Aorta (tissue), 5 donors: ENCODE measurements at regions not wholly inside any gene's neighbourhood (a gene's known extent, or its start where the extent isn't known, plus 50 kb on each side); places are given as distances from the start of the nearest gene placed in this dataset.
"Not testable (repeated sequence)": the region's sequence is repeated elsewhere in the genome, so short reads cannot be mapped to it uniquely, and the experiment has no call there.

Experiments used
- ATAC-seq: fragments of 200-7000 bp; cut with Tn5 transposase; one replicate; pipeline ENCODE4 v1.9.1; 2022; ENCODE audit warnings: moderate library complexity; ENCODE audit not compliant: low FRiP score
- DNase-seq, 2 donors: peaks; one replicate each; pipeline ENCODE4 v3.0.0-alpha.2; 2020
- H3K27ac ChIP-seq, 2 donors: one replicate each; pipeline ENCODE4 v1.5.1; 2013; ENCODE audit warnings: low read length in 2 of 2, mild to moderate bottlenecking in 2 of 2, moderate library complexity in 2 of 2, control low read depth in 1 of 2, inconsistent platforms in 1 of 2, low read depth in 1 of 2
- H3K27me3 ChIP-seq, 2 donors: one replicate each; pipeline ENCODE4 v1.6.1; 2013; ENCODE audit warnings: control low read depth in 1 of 2, low read length in 1 of 2, mild to moderate bottlenecking in 1 of 2, moderate library complexity in 1 of 2; ENCODE audit not compliant: insufficient read depth in 2 of 2, control insufficient read depth in 1 of 2
- H3K36me3 ChIP-seq, 2 donors: one replicate each; pipeline ENCODE4 v1.6.1; 2013; ENCODE audit warnings: control low read depth in 1 of 2, low read length in 1 of 2, mild to moderate bottlenecking in 1 of 2; ENCODE audit not compliant: insufficient read depth in 2 of 2, control insufficient read depth in 1 of 2
- H3K4me1 ChIP-seq, 2 donors: one replicate each; pipeline ENCODE4 v1.6.1; 2013; ENCODE audit warnings: low read length in 2 of 2, control low read depth in 1 of 2, mild to moderate bottlenecking in 1 of 2, moderate library complexity in 1 of 2; ENCODE audit not compliant: insufficient read depth in 2 of 2, control insufficient read depth in 1 of 2
- H3K4me3 ChIP-seq, 2 donors: one replicate each; pipeline ENCODE4 v1.5.1; 2013; ENCODE audit warnings: low read length in 2 of 2, control low read depth in 1 of 2, mild to moderate bottlenecking in 1 of 2
- H3K9me3 ChIP-seq: one replicate; pipeline ENCODE4 v1.6.1; 2013; ENCODE audit warnings: mild to moderate bottlenecking, low read length; ENCODE audit not compliant: control insufficient read depth
- WGBS, 2 donors: extraction: QIAGEN DNeasy Blood & Tissue Kit; methylation state at CpG; one replicate each; pipeline ENCODE4 v1.1.7; 2013; 5-methylcytosine and 5-hydroxymethylcytosine counted together
- intact Hi-C, 2 donors: fragments of 100-400 bp; cut with DNase I; formaldehyde crosslinking; loops; one replicate each; pipeline versions ENCODE4 v1.14.2 to v1.15.0; 2022
- donor health status: healthy with polysubstance abuse.
- donor health status: Bipolar disorder and iron deficiency.
- donor health status: DM: no; HTN: no; CAD: no.
- donor health status: DM: no; HTN: no; CAD: no.
- donor health status: DM: yes; HTN: yes; CAD: no.

DNA sequence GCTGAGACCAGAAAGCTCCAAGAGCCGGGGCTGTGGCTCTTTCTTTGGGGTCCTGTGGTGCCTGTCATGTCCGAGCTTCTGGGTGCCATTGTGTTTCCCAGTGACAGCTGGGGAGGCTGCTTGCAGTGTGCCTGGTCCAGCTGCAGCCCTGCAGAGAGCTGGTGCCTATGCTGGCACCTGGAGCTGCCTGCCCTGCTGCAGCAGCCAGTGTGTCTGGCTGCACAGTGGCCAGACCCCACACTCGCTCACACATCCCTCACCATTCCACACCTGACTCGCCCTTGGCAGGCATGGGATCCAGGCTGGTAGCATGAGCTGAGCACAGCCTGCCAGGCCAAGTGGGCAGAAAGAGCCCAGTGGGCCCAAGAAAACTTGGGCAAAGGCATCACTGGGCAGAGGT is 635.1 kb upstream of the SEMA3D start:
- Histone ChIP-seq H3K27me3 (no peaks in the 10 kb centered on the region), H3K36me3 (no peaks in the 10 kb centered on the region), H3K4me3 (no peak overlapping the region), H3K27ac (no peak overlapping the region), H3K4me1 (no peaks in the 10 kb centered on the region), H3K9me3 (peaks cover 3% of the 10 kb centered on the region)
- ATAC-seq = no peak
- DNase-seq = peak in 1 of 2 donors; percentile 47
- intact Hi-C loops = no loop called here
- WGBS, 2 donors = 86 to 92% methylated on average over 4 of the region's 4 CpGs

DNA sequence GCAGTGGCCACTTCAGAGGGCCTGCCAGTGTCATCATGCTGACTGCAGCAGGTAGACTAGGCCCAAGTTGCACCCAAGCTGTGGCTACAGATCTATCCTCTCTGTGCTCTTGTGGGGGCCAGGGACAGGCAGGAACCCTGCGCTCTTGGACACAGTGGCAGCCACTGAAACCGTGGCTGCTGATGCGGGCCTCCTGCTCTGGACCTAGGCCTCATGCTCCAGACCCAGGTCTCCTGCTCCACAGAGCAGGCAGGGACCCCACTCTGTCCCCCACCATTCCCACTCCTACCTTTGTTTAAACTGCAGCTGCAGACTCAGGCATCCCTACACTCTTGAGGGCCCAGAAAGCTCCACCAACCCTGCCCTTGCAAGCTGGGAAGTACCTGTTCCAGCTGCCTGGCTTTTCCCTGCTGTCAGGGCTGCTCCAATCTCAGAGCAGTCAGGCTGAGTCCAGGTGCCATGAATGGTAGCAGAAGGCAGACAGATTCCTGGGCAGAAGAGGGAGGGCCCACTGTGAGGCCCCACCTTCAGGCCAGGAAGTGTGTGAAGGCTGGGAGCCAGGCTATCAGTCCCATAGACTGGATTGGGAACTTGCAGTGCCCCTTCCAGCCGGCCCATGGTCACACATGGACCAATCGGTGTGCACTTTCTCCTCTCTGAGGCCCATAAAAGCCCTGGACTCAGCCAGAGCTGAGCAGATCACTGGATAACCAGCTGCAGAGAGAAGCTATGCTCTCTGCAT is 634.0 kb upstream of the SEMA3D start:
- peaks cover 3% of the 10 kb centered on the region for H3K9me3 ChIP-seq
- intact Hi-C loops = no loop called here
- no peaks in the 10 kb centered on the region for H3K27me3 ChIP-seq
- peak; percentile 44 for ATAC-seq
- no peak overlapping the region for H3K4me3 ChIP-seq
- no peaks in the 10 kb centered on the region for H3K4me1 ChIP-seq
- H3K36me3 ChIP-seq = no peaks in the 10 kb centered on the region
- peak in 1 of 2 donors; percentile 47 for DNase-seq
- no peak overlapping the region for H3K27ac ChIP-seq
- 96 to 97% methylated on average over 5 of the region's 5 CpGs for WGBS, 2 donors

DNA sequence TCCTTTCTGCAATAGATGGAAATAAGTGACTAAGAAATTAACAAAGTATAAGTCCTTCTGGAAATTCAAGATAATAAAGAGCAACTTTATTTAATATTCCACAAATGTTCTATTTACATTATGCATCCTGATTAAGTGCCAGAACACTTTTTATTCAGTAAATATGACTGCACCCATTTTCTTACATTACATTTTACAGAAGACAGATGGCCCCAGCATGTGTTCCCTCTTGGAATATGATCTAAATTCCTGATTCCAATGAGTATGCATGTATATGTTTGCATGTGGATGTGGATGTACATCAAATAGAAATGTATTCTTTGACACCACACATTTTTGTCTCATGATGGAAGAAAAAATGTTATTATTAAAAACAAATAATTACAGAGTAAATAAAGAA is 628.7 kb upstream of the SEMA3D start:
- H3K27ac ChIP-seq = no peak overlapping the region
- H3K4me1 ChIP-seq = no peaks in the 10 kb centered on the region
- ATAC-seq = no peak
- no peaks in the 10 kb centered on the region for H3K27me3 ChIP-seq
- DNase-seq = no peak
- no peak overlapping the region for H3K4me3 ChIP-seq
- H3K9me3 ChIP-seq = no peaks in the 10 kb centered on the region
- no peaks in the 10 kb centered on the region for H3K36me3 ChIP-seq
- intact Hi-C loops = no loop called here

DNA sequence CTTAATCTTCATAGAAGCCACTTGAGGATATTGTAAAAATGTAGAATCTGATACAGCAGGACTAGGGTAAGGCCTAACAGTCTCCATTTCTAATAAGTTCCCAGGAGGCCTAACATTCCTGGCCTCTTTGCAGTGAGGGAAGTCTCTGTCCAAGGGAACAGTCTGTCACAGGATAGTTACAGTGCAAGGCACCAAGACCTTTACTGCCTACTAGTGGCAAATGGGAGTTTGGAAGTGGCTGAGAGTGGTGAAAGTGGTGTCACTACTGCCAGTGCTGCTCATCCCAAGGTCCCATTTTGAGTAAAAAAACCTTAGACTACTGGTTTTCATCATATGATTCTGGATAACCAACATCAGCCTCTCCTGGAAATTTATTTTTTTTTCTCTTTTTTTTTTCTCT is 619.5 kb upstream of the SEMA3D start:
- no peaks in the 10 kb centered on the region for H3K4me1 ChIP-seq
- DNase-seq = no peak
- no peak overlapping the region for H3K27ac ChIP-seq
- H3K27me3 ChIP-seq = no peaks in the 10 kb centered on the region
- H3K4me3 ChIP-seq = no peak overlapping the region
- no peaks in the 10 kb centered on the region for H3K9me3 ChIP-seq
- no peaks in the 10 kb centered on the region for H3K36me3 ChIP-seq
- intact Hi-C loops = no loop called here
- no peak for ATAC-seq

DNA sequence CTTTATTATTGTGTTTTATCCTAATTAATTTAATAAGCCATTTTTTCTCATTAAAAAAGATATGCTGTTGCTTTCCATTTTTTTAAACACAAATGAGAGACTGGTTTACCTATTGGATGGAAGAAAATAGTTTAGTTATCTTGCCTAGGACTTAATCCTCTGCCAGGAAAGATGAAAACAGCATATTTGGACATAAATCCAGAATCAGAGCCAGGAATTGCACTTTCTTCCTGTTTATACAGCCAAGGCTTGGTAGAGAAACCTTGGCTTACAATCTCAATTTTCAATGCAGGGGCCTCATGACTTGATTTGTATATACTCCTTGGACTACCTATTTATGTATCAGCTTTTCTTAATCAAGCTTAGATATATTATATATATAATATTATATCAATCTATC is 618.8 kb upstream of the SEMA3D start:
- Histone ChIP-seq H3K4me3 (no peak overlapping the region), H3K27me3 (no peaks in the 10 kb centered on the region), H3K9me3 (no peaks in the 10 kb centered on the region), H3K36me3 (no peaks in the 10 kb centered on the region), H3K27ac (no peak overlapping the region), H3K4me1 (no peaks in the 10 kb centered on the region)
- intact Hi-C loops = no loop called here
- no peak for ATAC-seq
- DNase-seq = no peak

DNA sequence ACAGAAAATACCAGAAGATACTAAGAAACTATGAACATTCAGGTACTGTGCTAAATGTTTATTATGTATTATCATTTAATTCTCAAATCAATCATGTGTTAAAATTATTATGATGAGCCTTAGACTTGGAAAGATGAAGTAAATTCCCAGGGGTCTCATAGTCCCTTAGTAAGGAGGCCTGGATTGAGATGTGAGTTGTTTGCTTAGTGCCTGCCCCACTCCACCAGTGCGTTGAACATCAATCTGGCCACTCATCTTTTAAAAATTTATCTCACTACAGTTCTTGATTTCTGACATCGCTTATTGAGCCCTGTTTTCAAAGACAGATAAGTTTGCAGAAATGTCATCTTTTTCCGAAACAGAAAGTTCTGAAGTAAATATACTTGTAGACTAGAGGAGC is 618.4 kb upstream of the SEMA3D start:
- intact Hi-C loops = no loop called here
- ATAC-seq = no peak
- H3K27ac ChIP-seq = no peak overlapping the region

DNA sequence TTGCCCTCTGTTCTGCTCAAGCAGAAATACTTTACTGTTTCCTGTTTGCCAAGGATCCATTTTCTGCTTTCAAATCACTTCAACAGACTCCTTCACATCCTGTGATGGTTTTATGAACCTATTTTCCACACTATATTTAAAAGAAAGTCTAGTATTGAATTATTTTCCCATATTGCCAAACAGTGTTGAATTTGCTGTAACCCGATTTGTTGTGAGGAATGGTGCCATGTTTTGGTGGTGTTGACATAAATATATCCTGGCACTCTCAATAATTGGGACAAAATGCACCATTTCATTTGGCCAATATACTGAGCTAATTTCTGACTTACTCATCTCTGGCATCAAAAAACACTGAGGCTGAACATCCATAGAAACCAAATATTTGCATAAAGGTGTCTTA is 615.4 kb upstream of the SEMA3D start:
- no peaks in the 10 kb centered on the region for H3K9me3 ChIP-seq
- DNase-seq (no peak), ATAC-seq (no peak)
- WGBS, 2 donors = 92 to 97% methylated on average over 1 of the region's 1 CpG
- intact Hi-C loops = no loop called here
- no peak overlapping the region for H3K4me3 ChIP-seq
- no peaks in the 10 kb centered on the region for H3K4me1 ChIP-seq
- no peaks in the 10 kb centered on the region for H3K27me3 ChIP-seq
- no peak overlapping the region for H3K27ac ChIP-seq
- no peaks in the 10 kb centered on the region for H3K36me3 ChIP-seq

More for the DNA sequence above, 618.4 kb upstream of the SEMA3D start:
- Histone ChIP-seq H3K9me3 (no peaks in the 10 kb centered on the region), H3K4me1 (no peaks in the 10 kb centered on the region), H3K27me3 (no peaks in the 10 kb centered on the region), H3K36me3 (no peaks in the 10 kb centered on the region), H3K4me3 (no peak overlapping the region)
- WGBS, 2 donors = 45 to 54% methylated on average over 3 of the region's 3 CpGs
- DNase-seq = no peak

DNA sequence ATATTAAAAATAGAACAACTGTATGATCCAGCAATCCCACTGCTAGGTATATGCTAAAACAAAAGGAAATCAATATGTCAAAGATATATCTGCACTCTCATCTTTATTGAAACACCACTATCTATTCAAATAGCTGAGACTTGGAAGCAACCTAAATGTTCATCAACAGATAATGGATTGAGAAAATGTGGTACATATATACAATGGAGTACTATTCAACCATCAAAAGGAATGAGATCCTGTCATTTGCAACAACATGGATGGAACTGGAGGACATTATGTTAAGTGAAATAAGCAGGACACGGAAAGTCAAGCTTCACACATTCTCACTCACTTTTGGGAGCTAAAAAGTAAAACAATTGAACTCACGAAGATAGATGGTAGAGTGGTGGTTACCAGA is 610.1 kb upstream of the SEMA3D start:
- WGBS, 2 donors = 93 to 95% methylated on average over 2 of the region's 2 CpGs
- intact Hi-C loops = no loop called here

DNA sequence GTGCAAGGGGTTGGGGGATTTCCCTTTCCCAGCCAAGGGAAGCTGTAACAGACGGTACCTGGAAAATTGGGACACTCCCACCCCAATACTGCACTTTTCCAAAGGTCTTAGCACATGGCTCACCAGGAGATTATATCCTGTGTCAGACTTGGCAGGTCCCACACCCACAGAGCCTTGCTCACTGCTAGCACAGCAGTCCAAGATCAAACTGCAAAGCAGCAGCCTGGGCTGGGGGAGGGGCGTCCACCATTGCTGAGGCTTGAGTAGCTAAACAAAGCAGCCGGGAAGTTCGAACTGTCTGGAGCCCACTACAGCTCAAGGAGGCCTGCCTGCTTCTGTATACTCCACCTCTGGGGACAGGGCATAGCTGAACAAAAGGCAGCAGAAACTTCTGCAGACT is 604.2 kb upstream of the SEMA3D start:
- H3K36me3 ChIP-seq, H3K4me3 ChIP-seq, H3K4me1 ChIP-seq, H3K27ac ChIP-seq, H3K9me3 ChIP-seq, H3K27me3 ChIP-seq, DNase-seq, intact Hi-C loops, ATAC-seq: not testable (repeated sequence)
- WGBS, 2 donors = 85 to 87% methylated on average over 4 of the region's 4 CpGs

More for the DNA sequence above, 610.1 kb upstream of the SEMA3D start:
- no peak for DNase-seq
- Histone ChIP-seq H3K9me3 (no peaks in the 10 kb centered on the region), H3K36me3 (no peaks in the 10 kb centered on the region), H3K27me3 (peaks cover 0 to 2% of the 10 kb centered on the region in 2 donors), H3K4me3 (no peak overlapping the region), H3K27ac (no peak overlapping the region), H3K4me1 (no peaks in the 10 kb centered on the region)
- no peak for ATAC-seq
